ENCODE measurements at regions not wholly inside any gene's neighbourhood (a gene's known extent, or its start where the extent isn't known, plus 50 kb on each side); places are given as distances from the start of the nearest gene placed in this dataset.

DNA sequence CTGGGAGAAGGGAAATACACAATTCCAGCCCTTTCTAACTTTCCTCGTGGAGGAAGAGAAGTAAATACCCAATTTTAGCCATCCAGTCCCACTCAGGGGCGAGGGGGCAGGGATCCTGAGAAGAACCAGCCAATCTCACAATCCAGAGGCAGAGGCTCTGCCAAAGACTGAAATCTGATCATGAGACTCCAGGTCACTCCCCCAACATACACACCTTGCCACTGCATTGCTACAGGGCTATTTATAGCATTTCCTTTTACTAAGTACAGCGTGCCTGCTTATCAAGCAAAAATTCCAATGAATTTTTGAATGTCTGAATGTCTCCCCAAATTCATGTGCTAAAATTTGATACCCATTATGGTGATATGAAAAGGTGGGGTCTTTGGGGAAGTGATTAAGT lies 1687.5 kb downstream of the EFNB2 start:
- no peaks in the 10 kb centered on the region for H4K20me1 ChIP-seq (ENCODE audit: insufficient read depth, low read length)
- no peak overlapping the region for H3K4me3 ChIP-seq (ENCODE audit: insufficient read depth, low read depth, low read length)
- no peak overlapping the region for H3K23ac ChIP-seq (ENCODE audit: low read depth, low read length)
- no peaks in the 10 kb centered on the region for H3K27me3 ChIP-seq (ENCODE audit: control insufficient read depth, insufficient read depth, low read length)
- no peak overlapping the region for H3K56ac ChIP-seq (ENCODE audit: extremely low read depth, insufficient read depth, low read length)
- CTCF ChIA-PET = no interaction called here
- no peak for TF ChIP-seq MXI1 (IDR thresholded peaks at IDR 0.05; ENCODE audit: borderline replicate concordance, low read depth, low read length)
- no peak for TF ChIP-seq SMC3 (IDR thresholded peaks at IDR 0.05; ENCODE audit: low read depth, low read length)
- TF ChIP-seq CHD1 (IDR thresholded peaks at IDR 0.05; ENCODE audit: low read depth, low read length) = no peak
- TF ChIP-seq RAD21 (IDR thresholded peaks at IDR 0.05; ENCODE audit: low read length) = no peak
- no peak overlapping the region for H2AK9ac ChIP-seq (replicated peaks; ENCODE audit: low read depth, low read length, poor library complexity)
- 40% methylated on average over 1 of the region's 3 CpGs; no CpG with 5 or more reads in 1 of the 2 experiments for whole genome bisulfite sequencing, 2 experiments (ENCODE audit: extremely low coverage in 2 of 2, insufficient read length in 1 of 2)
- no peak overlapping the region for H3K4me2 ChIP-seq (ENCODE audit: low read depth, low read length)
- no peak overlapping the region for H2BK5ac ChIP-seq (ENCODE audit: low read depth, low read length, poor library complexity, severe bottlenecking)
- no peak overlapping the region for H4K91ac ChIP-seq (ENCODE audit: insufficient read depth, low read depth, low read length)
- no peak overlapping the region for H2AFZ ChIP-seq (replicated peaks; ENCODE audit: low read length, poor library complexity)
- no peak overlapping the region for H2AK5ac ChIP-seq (ENCODE audit: low read depth, low read length)
- no peak overlapping the region for H2BK120ac ChIP-seq (ENCODE audit: low read depth, low read length)
- BruUV-seq (replicated peaks) = no TSS peak
- POLR2A ChIA-PET (ENCODE audit: unreplicated experiment) = no interaction called here
- no peak for DNase-seq
- no peak overlapping the region for H3K9ac ChIP-seq (ENCODE audit: low read depth, low read length)
- no peaks in the 10 kb centered on the region for H3K9me1 ChIP-seq (ENCODE audit: insufficient read depth, low read length)
- no peak overlapping the region for H3K27ac ChIP-seq (ENCODE audit: insufficient read depth, low read length)
- H4K5ac ChIP-seq (ENCODE audit: low read depth, low read length) = no peak overlapping the region
- no peaks in the 10 kb centered on the region for H3K4me1 ChIP-seq (ENCODE audit: control insufficient read depth, insufficient read depth, low read length)
- ATAC-seq (ENCODE audit: low read depth) = no peak
- intact Hi-C loops (cut with micrococcal nuclease) (no loop called here), in situ Hi-C loops (cut with MboI; ENCODE audit: low sequenced_read_pairs) (no loop called here), dilution Hi-C loops (cut with HindIII; ENCODE audit: low sequenced_read_pairs, unreplicated experiment) (no loop called here)
- no peaks in the 10 kb centered on the region for H3K9me3 ChIP-seq (ENCODE audit: control insufficient read depth, insufficient read depth, low read length)
- H3K36me3 ChIP-seq (ENCODE audit: control insufficient read depth, insufficient read depth, low read length) = no peaks in the 10 kb centered on the region
- no peak overlapping the region for H4K8ac ChIP-seq (ENCODE audit: low read depth in 2 of 2, low read length in 2 of 2)
- H3K14ac ChIP-seq (replicated peaks; ENCODE audit: low read depth, low read length) = no peak overlapping the region
- no peaks in the 10 kb centered on the region for H3K79me1 ChIP-seq (ENCODE audit: low read depth in 1 of 2, low read length in 2 of 2)
- no peak overlapping the region for H2BK15ac ChIP-seq (ENCODE audit: low read depth, low read length)
- H3K18ac ChIP-seq (ENCODE audit: low read depth, low read length) = no peak overlapping the region
- H2BK20ac ChIP-seq (ENCODE audit: low read depth, low read length) = no peak overlapping the region
- H3K4ac ChIP-seq (ENCODE audit: low read depth, low read length) = no peak overlapping the region

All from IMR-90 (cell line).